ENCODE measurements at regions not wholly inside any gene's neighbourhood (a gene's known extent, or its start where the extent isn't known, plus 50 kb on each side); places are given as distances from the start of the nearest gene placed in this dataset.
A peak's percentile ranks its signal among the peaks of the same experiment; 100 is the strongest.
"Not testable (repeated sequence)": the region's sequence is repeated elsewhere in the genome, so short reads cannot be mapped to it uniquely, and the experiment has no call there.

- H3K27me3 ChIP-seq (ENCODE audit: low read depth, low read length); H3K4me1 ChIP-seq (ENCODE audit: control insufficient read depth in 1 of 2, insufficient read depth in 2 of 2, low read length in 2 of 2); H3K9me3 ChIP-seq (ENCODE audit: control insufficient read depth in 1 of 2, low read length in 2 of 2); H3K36me3 ChIP-seq (ENCODE audit: control insufficient read depth in 1 of 2, insufficient read depth in 2 of 2, low read length in 2 of 2); H3K27ac ChIP-seq (ENCODE audit: low read length); H3K4me3 ChIP-seq (ENCODE audit: low read depth in 1 of 2, low read length in 2 of 2): not testable (repeated sequence)
These were observed 100.8 kb downstream of the ALG10 start for GRCh38 chr12:34123092-34123491.

- Histone ChIP-seq H3K36me3 (ENCODE audit: control insufficient read depth in 1 of 2, insufficient read depth in 2 of 2, low read length in 2 of 2) (no peaks in the 10 kb centered on the region), H3K4me3 (ENCODE audit: low read depth in 1 of 2, low read length in 2 of 2) (no peak overlapping the region)
These were observed 102.3 kb downstream of the ALG10 start for GRCh38 chr12:34124608-34125007.

DNA sequence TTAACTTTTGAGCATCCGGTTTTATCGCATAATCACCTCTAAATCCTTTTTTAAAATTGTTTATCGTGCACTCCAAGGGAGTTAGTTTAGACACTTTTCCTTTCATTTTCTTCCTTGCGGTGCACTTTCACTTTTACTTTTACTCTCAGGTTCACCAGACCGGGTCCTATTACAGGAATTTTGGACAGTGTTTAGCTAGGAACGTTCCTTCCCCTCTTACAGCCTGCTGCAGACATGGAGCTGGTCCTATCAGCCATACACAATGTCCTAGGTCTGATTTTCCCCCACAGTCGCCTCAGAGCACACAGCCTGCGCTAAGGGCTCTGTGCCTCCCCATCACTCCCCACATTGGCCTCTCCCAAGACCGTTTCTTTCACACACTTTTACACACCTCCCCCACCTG lies 103.9 kb downstream of the ALG10 start:
- Histone ChIP-seq H3K27ac (ENCODE audit: low read length) (no peak overlapping the region), H3K27me3 (ENCODE audit: low read depth, low read length) (no peaks in the 10 kb centered on the region), H3K36me3 (ENCODE audit: control insufficient read depth in 1 of 2, insufficient read depth in 2 of 2, low read length in 2 of 2) (no peaks in the 10 kb centered on the region), H3K4me1 (ENCODE audit: control insufficient read depth in 1 of 2, insufficient read depth in 2 of 2, low read length in 2 of 2) (no peaks in the 10 kb centered on the region), H3K4me3 (ENCODE audit: low read depth in 1 of 2, low read length in 2 of 2) (peak overlapping the region in 1 of 2 donors; percentile 59), H3K9me3 (ENCODE audit: control insufficient read depth in 1 of 2, low read length in 2 of 2) (no peaks in the 10 kb centered on the region)

More at GRCh38 chr12:34124608-34125007, 102.3 kb downstream of the ALG10 start:
- Histone ChIP-seq H3K27ac (ENCODE audit: low read length) (no peak overlapping the region), H3K27me3 (ENCODE audit: low read depth, low read length) (no peaks in the 10 kb centered on the region), H3K9me3 (ENCODE audit: control insufficient read depth in 1 of 2, low read length in 2 of 2) (no peaks in the 10 kb centered on the region), H3K4me1 (ENCODE audit: control insufficient read depth in 1 of 2, insufficient read depth in 2 of 2, low read length in 2 of 2) (no peaks in the 10 kb centered on the region)

GRCh38 chr12:34126805-34127204 lies 104.5 kb downstream of the ALG10 start:
- H3K4me3 ChIP-seq (ENCODE audit: low read depth in 1 of 2, low read length in 2 of 2): no peak overlapping the region
- H3K36me3 ChIP-seq (ENCODE audit: control insufficient read depth in 1 of 2, insufficient read depth in 2 of 2, low read length in 2 of 2): no peaks in the 10 kb centered on the region
- H3K4me1 ChIP-seq (ENCODE audit: control insufficient read depth in 1 of 2, insufficient read depth in 2 of 2, low read length in 2 of 2): no peaks in the 10 kb centered on the region
- H3K27me3 ChIP-seq (ENCODE audit: low read depth, low read length): no peaks in the 10 kb centered on the region
- no peaks in the 10 kb centered on the region for H3K9me3 ChIP-seq (ENCODE audit: control insufficient read depth in 1 of 2, low read length in 2 of 2)
- no peak overlapping the region for H3K27ac ChIP-seq (ENCODE audit: low read length)

- not testable (repeated sequence) for H3K36me3 ChIP-seq (ENCODE audit: control insufficient read depth in 1 of 2, insufficient read depth in 2 of 2, low read length in 2 of 2); H3K4me3 ChIP-seq (ENCODE audit: low read depth in 1 of 2, low read length in 2 of 2); H3K27ac ChIP-seq (ENCODE audit: low read length); H3K27me3 ChIP-seq (ENCODE audit: low read depth, low read length); H3K4me1 ChIP-seq (ENCODE audit: control insufficient read depth in 1 of 2, insufficient read depth in 2 of 2, low read length in 2 of 2); H3K9me3 ChIP-seq (ENCODE audit: control insufficient read depth in 1 of 2, low read length in 2 of 2)
These were observed 105.1 kb downstream of the ALG10 start for GRCh38 chr12:34127379-34127778.

GRCh38 chr12:34142430-34142829 lies 120.1 kb downstream of the ALG10 start:
- H3K27ac ChIP-seq (ENCODE audit: low read length): no peak overlapping the region
- no peaks in the 10 kb centered on the region for H3K36me3 ChIP-seq (ENCODE audit: control insufficient read depth in 1 of 2, insufficient read depth in 2 of 2, low read length in 2 of 2)
- no peaks in the 10 kb centered on the region for H3K9me3 ChIP-seq (ENCODE audit: control insufficient read depth in 1 of 2, low read length in 2 of 2)
- no peaks in the 10 kb centered on the region for H3K4me1 ChIP-seq (ENCODE audit: control insufficient read depth in 1 of 2, insufficient read depth in 2 of 2, low read length in 2 of 2)
- H3K27me3 ChIP-seq (ENCODE audit: low read depth, low read length): no peaks in the 10 kb centered on the region
- H3K4me3 ChIP-seq (ENCODE audit: low read depth in 1 of 2, low read length in 2 of 2): no peak overlapping the region

GRCh38 chr12:34151019-34151418 lies 128.7 kb downstream of the ALG10 start:
- Histone ChIP-seq H3K4me3 (ENCODE audit: low read depth in 1 of 2, low read length in 2 of 2) (no peak overlapping the region), H3K27ac (ENCODE audit: low read length) (no peak overlapping the region), H3K27me3 (ENCODE audit: low read depth, low read length) (no peaks in the 10 kb centered on the region), H3K36me3 (ENCODE audit: control insufficient read depth in 1 of 2, insufficient read depth in 2 of 2, low read length in 2 of 2) (no peaks in the 10 kb centered on the region), H3K4me1 (ENCODE audit: control insufficient read depth in 1 of 2, insufficient read depth in 2 of 2, low read length in 2 of 2) (no peaks in the 10 kb centered on the region), H3K9me3 (ENCODE audit: control insufficient read depth in 1 of 2, low read length in 2 of 2) (no peaks in the 10 kb centered on the region)

GRCh38 chr12:34163443-34163842 lies 141.1 kb downstream of the ALG10 start:
- Histone ChIP-seq H3K9me3 (ENCODE audit: control insufficient read depth in 1 of 2, low read length in 2 of 2) (no peaks in the 10 kb centered on the region), H3K36me3 (ENCODE audit: control insufficient read depth in 1 of 2, insufficient read depth in 2 of 2, low read length in 2 of 2) (no peaks in the 10 kb centered on the region), H3K4me3 (ENCODE audit: low read depth in 1 of 2, low read length in 2 of 2) (no peak overlapping the region), H3K27me3 (ENCODE audit: low read depth, low read length) (no peaks in the 10 kb centered on the region), H3K27ac (ENCODE audit: low read length) (no peak overlapping the region), H3K4me1 (ENCODE audit: control insufficient read depth in 1 of 2, insufficient read depth in 2 of 2, low read length in 2 of 2) (no peaks in the 10 kb centered on the region)

DNA sequence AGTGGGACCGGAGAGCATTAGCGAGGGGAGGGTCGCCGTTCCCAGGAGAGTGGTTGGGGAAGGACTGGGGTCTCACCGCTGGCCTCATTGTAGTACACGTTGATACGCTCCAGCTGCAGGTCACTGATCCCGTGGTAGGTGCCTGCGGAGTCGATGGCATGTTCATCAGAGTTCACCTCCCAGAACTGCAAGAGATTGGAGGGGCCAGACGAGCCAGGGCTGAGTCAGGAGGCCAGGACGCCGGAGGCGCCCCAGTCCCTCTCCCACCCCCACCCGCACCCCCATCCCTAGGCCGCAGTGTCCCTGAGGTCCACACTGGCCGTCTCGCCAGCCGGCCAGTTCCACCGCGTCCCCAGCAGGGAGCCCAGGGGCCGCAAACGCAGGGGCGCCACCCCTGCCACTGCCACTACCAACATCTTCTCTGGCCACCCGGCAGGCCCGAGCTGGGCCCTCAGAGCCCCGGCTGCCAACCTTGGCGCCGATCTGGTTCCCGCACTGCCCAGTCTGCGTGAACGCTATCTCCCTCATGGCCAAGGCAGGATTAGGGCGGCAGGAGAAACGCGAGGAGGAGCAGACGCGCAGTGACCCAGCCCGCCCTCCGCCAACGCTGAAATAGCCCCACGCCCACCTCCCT lies 144.2 kb downstream of the ALG10 start:
- Histone ChIP-seq H3K27ac (ENCODE audit: low read length) (no peak overlapping the region), H3K36me3 (ENCODE audit: control insufficient read depth in 1 of 2, insufficient read depth in 2 of 2, low read length in 2 of 2) (no peaks in the 10 kb centered on the region), H3K4me1 (ENCODE audit: control insufficient read depth in 1 of 2, insufficient read depth in 2 of 2, low read length in 2 of 2) (no peaks in the 10 kb centered on the region), H3K4me3 (ENCODE audit: low read depth in 1 of 2, low read length in 2 of 2) (no peak overlapping the region), H3K27me3 (ENCODE audit: low read depth, low read length) (no peaks in the 10 kb centered on the region), H3K9me3 (ENCODE audit: control insufficient read depth in 1 of 2, low read length in 2 of 2) (no peaks in the 10 kb centered on the region)

- not testable (repeated sequence) for H3K36me3 ChIP-seq (ENCODE audit: control insufficient read depth in 1 of 2, insufficient read depth in 2 of 2, low read length in 2 of 2); H3K9me3 ChIP-seq (ENCODE audit: control insufficient read depth in 1 of 2, low read length in 2 of 2); H3K27ac ChIP-seq (ENCODE audit: low read length); H3K4me1 ChIP-seq (ENCODE audit: control insufficient read depth in 1 of 2, insufficient read depth in 2 of 2, low read length in 2 of 2); H3K4me3 ChIP-seq (ENCODE audit: low read depth in 1 of 2, low read length in 2 of 2); H3K27me3 ChIP-seq (ENCODE audit: low read depth, low read length)
These were observed 146.2 kb downstream of the ALG10 start for GRCh38 chr12:34168507-34168906.

GRCh38 chr12:34186492-34186891 lies 164.2 kb downstream of the ALG10 start:
- Histone ChIP-seq H3K9me3 (ENCODE audit: control insufficient read depth in 1 of 2, low read length in 2 of 2) (no peaks in the 10 kb centered on the region), H3K4me3 (ENCODE audit: low read depth in 1 of 2, low read length in 2 of 2) (no peak overlapping the region), H3K27ac (ENCODE audit: low read length) (no peak overlapping the region), H3K27me3 (ENCODE audit: low read depth, low read length) (no peaks in the 10 kb centered on the region), H3K4me1 (ENCODE audit: control insufficient read depth in 1 of 2, insufficient read depth in 2 of 2, low read length in 2 of 2) (no peaks in the 10 kb centered on the region), H3K36me3 (ENCODE audit: control insufficient read depth in 1 of 2, insufficient read depth in 2 of 2, low read length in 2 of 2) (no peaks in the 10 kb centered on the region)

GRCh38 chr12:34188974-34189373 lies 166.7 kb downstream of the ALG10 start:
- no peak overlapping the region for H3K27ac ChIP-seq (ENCODE audit: low read length)
- no peaks in the 10 kb centered on the region for H3K27me3 ChIP-seq (ENCODE audit: low read depth, low read length)
- H3K9me3 ChIP-seq (ENCODE audit: control insufficient read depth in 1 of 2, low read length in 2 of 2): no peaks in the 10 kb centered on the region
- H3K4me1 ChIP-seq (ENCODE audit: control insufficient read depth in 1 of 2, insufficient read depth in 2 of 2, low read length in 2 of 2): no peaks in the 10 kb centered on the region
- H3K36me3 ChIP-seq (ENCODE audit: control insufficient read depth in 1 of 2, insufficient read depth in 2 of 2, low read length in 2 of 2): no peaks in the 10 kb centered on the region
- H3K4me3 ChIP-seq (ENCODE audit: low read depth in 1 of 2, low read length in 2 of 2): no peak overlapping the region

Measured in muscle layer of duodenum (tissue), 2 donors.